ENCODE measurements at regions not wholly inside any gene's neighbourhood (a gene's known extent, or its start where the extent isn't known, plus 50 kb on each side); places are given as distances from the start of the nearest gene placed in this dataset.

GRCh38 chr5:18876565-18876964, 1111.4 kb downstream of the CDH18 start:
- DNase-seq, result no peak

GRCh38 chr5:18881615-18882014, 1106.4 kb downstream of the CDH18 start:
- no peak for DNase-seq

GRCh38 chr5:18882154-18882553, 1105.8 kb downstream of the CDH18 start:
- no peak for DNase-seq

- no peak for DNase-seq
Measured at GRCh38 chr5:18888821-18889220, 1099.2 kb downstream of the CDH18 start.

GRCh38 chr5:18900644-18901043, 1087.4 kb downstream of the CDH18 start:
- no peak for DNase-seq

- DNase-seq, result no peak
Measured at GRCh38 chr5:18920966-18921365, 1067.0 kb downstream of the CDH18 start.

- DNase-seq, result no peak
Measured at GRCh38 chr5:18932081-18932480, 1055.9 kb downstream of the CDH18 start.

GRCh38 chr5:18944771-18945170, 1043.2 kb downstream of the CDH18 start:
- DNase-seq, result no peak

GRCh38 chr5:18954239-18954638, 1033.8 kb downstream of the CDH18 start:
- no peak for DNase-seq

- no peak for DNase-seq
Measured at GRCh38 chr5:18959535-18959934, 1028.5 kb downstream of the CDH18 start.

- DNase-seq, result no peak
Measured at GRCh38 chr5:18961234-18961633, 1026.8 kb downstream of the CDH18 start.

- no peak for DNase-seq
Measured at GRCh38 chr5:18965893-18966292, 1022.1 kb downstream of the CDH18 start.

GRCh38 chr5:18967637-18968036, 1020.4 kb downstream of the CDH18 start:
- DNase-seq, result no peak

- no peak for DNase-seq
Measured at GRCh38 chr5:18968966-18969365, 1019.0 kb downstream of the CDH18 start.

GRCh38 chr5:18970000-18970399, 1018.0 kb downstream of the CDH18 start:
- no peak for DNase-seq

- no peak for DNase-seq
Measured at GRCh38 chr5:18972177-18972576, 1015.8 kb downstream of the CDH18 start.

- no peak for DNase-seq
Measured at GRCh38 chr5:18975624-18976023, 1012.4 kb downstream of the CDH18 start.

GRCh38 chr5:18977880-18978279, 1010.1 kb downstream of the CDH18 start:
- no peak for DNase-seq

GRCh38 chr5:18984559-18985080, 1003.4 kb downstream of the CDH18 start:
- DNase-seq, result no peak

- DNase-seq, result no peak
Measured at GRCh38 chr5:18985171-18985758, 1002.7 kb downstream of the CDH18 start.

GRCh38 chr5:18987101-18987500, 1000.9 kb downstream of the CDH18 start:
- DNase-seq, result no peak

GRCh38 chr5:18990852-18991251, 997.1 kb downstream of the CDH18 start:
- DNase-seq, result no peak

GRCh38 chr5:18992264-18992663, 995.7 kb downstream of the CDH18 start:
- DNase-seq, result no peak

- DNase-seq, result no peak
Measured at GRCh38 chr5:18999478-18999877, 988.5 kb downstream of the CDH18 start.

- no peak for DNase-seq
Measured at GRCh38 chr5:19001054-19001453, 986.9 kb downstream of the CDH18 start.

Measured in stimulated activated naive CD4-positive, alpha-beta T cell treated with Interleukin-2 at 50 U/mL for 16 hours (primary cell).